Mucosa of stomach (tissue), 1 donor: ENCODE measurements at regions not wholly inside any gene's neighbourhood (a gene's known extent, or its start where the extent isn't known, plus 50 kb on each side); places are given as distances from the start of the nearest gene placed in this dataset.

Source experiments
- H3K27me3 ChIP-seq: one replicate; pipeline ENCODE4 v1.7.0; 2013; ENCODE audit warnings: mild to moderate bottlenecking, low read length; ENCODE audit not compliant: control insufficient read depth, insufficient read depth
- H3K36me3 ChIP-seq: one replicate; pipeline ENCODE4 v1.7.0; 2013; ENCODE audit warnings: low read length; ENCODE audit not compliant: control insufficient read depth, insufficient read depth
- H3K4me1 ChIP-seq: one replicate; pipeline ENCODE4 v1.7.0; 2013; ENCODE audit warnings: mild to moderate bottlenecking, low read length; ENCODE audit not compliant: control insufficient read depth, insufficient read depth
- H3K4me3 ChIP-seq: one replicate; pipeline ENCODE4 v1.7.0; 2013; ENCODE audit warnings: low read length
- H3K9ac ChIP-seq: one replicate; pipeline ENCODE4 v1.7.0; 2013; ENCODE audit warnings: mild to moderate bottlenecking, low read length, moderate library complexity
- H3K9me3 ChIP-seq: one replicate; pipeline ENCODE4 v1.7.0; 2013; ENCODE audit warnings: mild to moderate bottlenecking, low read length, moderate library complexity; ENCODE audit not compliant: control insufficient read depth
- donor health status: Pancreatic carcinoma.

- Histone ChIP-seq H3K4me3 (no peak overlapping the region), H3K9ac (no peak overlapping the region), H3K27me3 (no peaks in the 10 kb centered on the region), H3K9me3 (no peaks in the 10 kb centered on the region), H3K36me3 (no peaks in the 10 kb centered on the region), H3K4me1 (no peaks in the 10 kb centered on the region)
Measured at GRCh38 chr1:87515781-87516180, 187.1 kb downstream of the LMO4 start.

GRCh38 chr1:87518794-87519193 lies 190.1 kb downstream of the LMO4 start:
- no peaks in the 10 kb centered on the region for H3K9me3 ChIP-seq
- H3K9ac ChIP-seq, result no peak overlapping the region
- no peaks in the 10 kb centered on the region for H3K36me3 ChIP-seq
- H3K4me1 ChIP-seq, result no peaks in the 10 kb centered on the region
- H3K4me3 ChIP-seq, result no peak overlapping the region
- H3K27me3 ChIP-seq, result no peaks in the 10 kb centered on the region

- Histone ChIP-seq H3K4me1 (no peaks in the 10 kb centered on the region), H3K27me3 (no peaks in the 10 kb centered on the region), H3K9ac (no peak overlapping the region), H3K9me3 (no peaks in the 10 kb centered on the region), H3K4me3 (no peak overlapping the region), H3K36me3 (no peaks in the 10 kb centered on the region)
Measured at GRCh38 chr1:87521452-87521851, 192.8 kb downstream of the LMO4 start.

DNA sequence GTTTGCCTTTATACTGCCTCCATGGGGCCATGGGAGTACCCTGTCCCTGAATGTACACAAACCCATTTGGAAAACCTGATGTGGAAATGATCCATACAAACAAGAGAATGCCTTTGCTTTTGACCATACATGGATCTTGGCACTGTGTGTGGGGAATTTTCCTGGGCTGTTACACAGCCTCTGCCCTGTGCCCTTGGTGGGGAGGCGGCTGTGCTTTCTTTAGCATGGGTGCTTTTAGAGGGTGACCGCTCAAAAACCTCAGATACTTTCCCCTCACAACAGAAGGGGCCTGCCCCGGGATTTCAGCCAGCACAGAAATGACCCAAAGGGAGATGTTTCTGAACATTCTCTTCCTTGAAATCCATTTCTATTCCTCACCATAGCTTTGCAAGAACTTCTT lies 194.8 kb downstream of the LMO4 start:
- no peaks in the 10 kb centered on the region for H3K36me3 ChIP-seq
- no peaks in the 10 kb centered on the region for H3K27me3 ChIP-seq
- H3K4me1 ChIP-seq, result no peaks in the 10 kb centered on the region
- no peaks in the 10 kb centered on the region for H3K9me3 ChIP-seq
- H3K4me3 ChIP-seq, result no peak overlapping the region
- H3K9ac ChIP-seq, result no peak overlapping the region

- H3K9ac ChIP-seq, result no peak overlapping the region
- H3K36me3 ChIP-seq, result no peaks in the 10 kb centered on the region
- H3K27me3 ChIP-seq, result no peaks in the 10 kb centered on the region
- H3K4me3 ChIP-seq, result no peak overlapping the region
- no peaks in the 10 kb centered on the region for H3K9me3 ChIP-seq
- H3K4me1 ChIP-seq, result no peaks in the 10 kb centered on the region
Measured at GRCh38 chr1:87524021-87524754, 195.5 kb downstream of the LMO4 start.

DNA sequence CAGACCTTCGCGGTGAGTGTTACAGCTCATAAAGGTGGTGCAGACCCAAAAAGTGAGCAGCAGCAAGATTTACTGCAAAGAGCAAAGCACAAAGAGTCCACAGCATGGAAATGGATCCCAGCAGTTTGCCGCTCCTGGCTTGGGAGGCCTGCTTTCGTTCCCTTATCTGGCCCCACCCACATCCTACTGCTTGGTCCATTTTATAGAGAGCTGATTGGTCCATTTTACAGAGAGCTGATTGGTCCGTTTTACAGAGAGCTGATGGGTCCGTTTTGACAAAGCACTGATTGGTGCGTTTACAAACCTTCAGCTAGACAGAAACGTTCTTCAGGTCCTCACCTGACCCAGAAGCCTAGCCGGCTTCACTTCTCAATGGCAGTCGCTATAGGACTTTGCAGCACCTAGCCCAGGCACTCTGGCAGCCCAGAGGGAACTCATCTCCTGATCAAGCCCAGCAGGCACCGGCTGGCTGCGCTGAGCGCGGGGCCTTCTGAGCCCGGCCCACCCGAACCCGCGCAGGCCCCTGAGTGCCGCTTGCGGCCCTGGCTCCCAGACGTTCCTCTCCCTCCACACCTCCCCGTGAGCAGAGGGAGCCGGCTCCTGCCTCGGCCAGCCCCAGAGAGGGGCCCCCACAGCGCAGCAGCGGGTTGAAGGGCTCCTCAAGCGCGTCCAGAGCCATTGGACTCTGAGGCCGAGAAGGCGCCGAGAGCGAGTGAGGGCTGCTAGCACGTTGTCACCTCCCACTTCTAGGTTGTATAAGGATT lies 200.3 kb downstream of the LMO4 start:
- H3K9ac ChIP-seq, result no peak overlapping the region
- no peak overlapping the region for H3K4me3 ChIP-seq
- no peaks in the 10 kb centered on the region for H3K9me3 ChIP-seq
- no peaks in the 10 kb centered on the region for H3K36me3 ChIP-seq
- no peaks in the 10 kb centered on the region for H3K4me1 ChIP-seq
- no peaks in the 10 kb centered on the region for H3K27me3 ChIP-seq

GRCh38 chr1:87530042-87530807 lies 201.5 kb downstream of the LMO4 start:
- Histone ChIP-seq H3K27me3 (no peaks in the 10 kb centered on the region), H3K9me3 (no peaks in the 10 kb centered on the region), H3K36me3 (no peaks in the 10 kb centered on the region), H3K9ac (no peak overlapping the region), H3K4me1 (no peaks in the 10 kb centered on the region), H3K4me3 (no peak overlapping the region)

DNA sequence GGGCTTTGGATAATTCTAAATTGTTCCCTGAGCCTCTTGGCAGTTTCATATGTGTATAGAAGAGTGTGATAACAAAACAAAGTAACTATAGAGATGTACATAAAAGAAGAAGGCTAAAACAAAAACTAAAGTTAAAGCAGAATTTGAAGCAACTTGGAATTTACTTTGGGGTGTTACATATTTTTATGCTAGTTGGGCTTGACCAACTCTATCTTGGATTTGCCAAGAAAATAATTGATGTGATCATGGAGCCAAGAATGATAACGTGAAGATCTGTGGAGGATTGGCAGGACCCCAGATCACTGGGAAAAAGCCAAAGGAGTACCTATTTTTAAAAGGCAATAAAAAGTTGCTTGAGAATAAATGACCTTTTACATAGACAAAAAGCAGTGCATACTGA lies 206.9 kb downstream of the LMO4 start:
- Histone ChIP-seq H3K4me3 (no peak overlapping the region), H3K27me3 (no peaks in the 10 kb centered on the region), H3K36me3 (no peaks in the 10 kb centered on the region), H3K9ac (no peak overlapping the region), H3K4me1 (no peaks in the 10 kb centered on the region), H3K9me3 (peaks cover 5% of the 10 kb centered on the region)

GRCh38 chr1:87539147-87539546 lies 210.5 kb downstream of the LMO4 start:
- no peaks in the 10 kb centered on the region for H3K36me3 ChIP-seq
- no peak overlapping the region for H3K9ac ChIP-seq
- H3K4me1 ChIP-seq, result no peaks in the 10 kb centered on the region
- H3K27me3 ChIP-seq, result no peaks in the 10 kb centered on the region
- H3K9me3 ChIP-seq, result peaks cover 5% of the 10 kb centered on the region
- H3K4me3 ChIP-seq, result no peak overlapping the region

DNA sequence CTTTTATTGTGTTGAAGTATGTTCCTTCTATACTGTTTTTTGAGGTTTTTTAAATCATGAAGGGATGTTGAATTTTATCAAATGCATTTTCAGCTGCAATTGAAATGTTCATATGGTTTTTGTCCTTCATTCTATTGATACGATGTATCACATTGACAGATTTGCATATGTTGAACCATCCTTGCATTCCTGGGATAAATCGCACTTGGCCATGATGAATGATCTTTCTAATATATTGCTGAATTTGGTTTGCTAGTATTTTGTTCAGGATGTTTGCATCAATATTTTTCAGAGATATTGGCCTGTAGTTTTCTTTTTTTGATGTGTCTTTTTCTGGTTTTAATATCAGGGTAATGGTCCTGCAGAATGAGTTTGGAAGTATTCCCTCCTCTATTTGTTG lies 214.0 kb downstream of the LMO4 start:
- Histone ChIP-seq H3K9ac (no peak overlapping the region), H3K27me3 (no peaks in the 10 kb centered on the region), H3K4me1 (no peaks in the 10 kb centered on the region), H3K4me3 (no peak overlapping the region), H3K9me3 (peaks cover 10% of the 10 kb centered on the region), H3K36me3 (no peaks in the 10 kb centered on the region)

- H3K27me3 ChIP-seq, result no peaks in the 10 kb centered on the region
- no peaks in the 10 kb centered on the region for H3K4me1 ChIP-seq
- H3K4me3 ChIP-seq, result no peak overlapping the region
- H3K36me3 ChIP-seq, result no peaks in the 10 kb centered on the region
- H3K9ac ChIP-seq, result no peak overlapping the region
- H3K9me3 ChIP-seq, result peaks cover 4% of the 10 kb centered on the region
Measured at GRCh38 chr1:87549738-87550137, 221.1 kb downstream of the LMO4 start.

DNA sequence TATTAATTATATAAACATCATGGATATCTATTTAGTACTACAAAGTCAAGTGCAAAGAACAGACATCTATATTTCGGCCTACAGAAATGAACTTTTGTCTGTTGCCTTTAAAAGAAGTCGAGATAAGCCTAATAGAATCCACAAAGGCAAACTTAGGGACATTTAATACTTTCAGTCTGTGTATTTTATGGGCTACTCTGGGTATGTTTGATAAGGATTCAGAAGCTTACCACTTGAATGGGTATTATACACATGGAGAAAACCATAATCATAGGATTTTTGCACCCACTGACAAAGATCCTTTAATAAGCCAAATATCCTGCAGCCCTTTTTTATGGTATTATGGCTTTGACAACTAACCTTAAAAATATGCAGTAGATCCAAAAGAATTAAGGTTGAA lies 224.8 kb downstream of the LMO4 start:
- Histone ChIP-seq H3K27me3 (no peaks in the 10 kb centered on the region), H3K4me1 (no peaks in the 10 kb centered on the region), H3K9me3 (no peaks in the 10 kb centered on the region), H3K4me3 (no peak overlapping the region), H3K9ac (no peak overlapping the region), H3K36me3 (no peaks in the 10 kb centered on the region)
